Parathyroid adenoma (tissue), 2 donors: ENCODE measurements at regions not wholly inside any gene's neighbourhood (a gene's known extent, or its start where the extent isn't known, plus 50 kb on each side); places are given as distances from the start of the nearest gene placed in this dataset.
A peak's percentile ranks its signal among the peaks of the same experiment; 100 is the strongest.

ENCODE experiments used
- H2AFZ ChIP-seq: fragments of 300-600 bp; sonication (generic); one replicate; pipeline ENCODE4 v1.7.0; 2017; ENCODE audit warnings: antibody characterized with exemption, mild to moderate bottlenecking
- H3K27ac ChIP-seq: fragments of 300-600 bp; sonication (generic); one replicate; pipeline ENCODE4 v1.7.0; 2017
- H3K27me3 ChIP-seq: fragments of 300-600 bp; sonication (generic); one replicate; pipeline ENCODE4 v1.7.0; 2017; ENCODE audit warnings: low read length; ENCODE audit not compliant: control insufficient read depth, insufficient read depth
- H3K36me3 ChIP-seq: fragments of 300-600 bp; sonication (generic); one replicate; pipeline ENCODE4 v1.7.0; 2017; ENCODE audit warnings: low read length; ENCODE audit not compliant: control insufficient read depth, insufficient read depth
- H3K4me1 ChIP-seq: fragments of 300-600 bp; sonication (generic); one replicate; pipeline ENCODE4 v1.7.0; 2017; ENCODE audit warnings: control low read depth
- H3K4me2 ChIP-seq: fragments of 300-600 bp; sonication (generic); one replicate; pipeline ENCODE4 v1.7.0; 2017; ENCODE audit warnings: low read length
- H3K4me3 ChIP-seq: fragments of 300-600 bp; sonication (generic); one replicate; pipeline ENCODE4 v1.7.0; 2017; ENCODE audit warnings: low read depth, low read length
- H3K79me2 ChIP-seq: fragments of 300-600 bp; sonication (generic); one replicate; pipeline ENCODE4 v1.7.0; 2017; ENCODE audit warnings: control low read depth
- H3K9ac ChIP-seq: fragments of 300-600 bp; sonication (generic); one replicate; pipeline ENCODE4 v1.7.0; 2017; ENCODE audit warnings: mild to moderate bottlenecking
- H3K9me3 ChIP-seq: fragments of 300-600 bp; sonication (generic); one replicate; pipeline ENCODE4 v1.7.0; 2017; ENCODE audit warnings: low read length; ENCODE audit not compliant: control insufficient read depth
- TF ChIP-seq, protein P1 (sequence below): fragments of 300-600 bp; sonication (generic); IDR thresholded peaks from one replicate; pipeline ENCODE4 v1.7.0; 2017; ENCODE audit warnings: antibody characterized with exemption, mild to moderate bottlenecking
- donor health status: primary hyperparathyroidism.

DNA sequence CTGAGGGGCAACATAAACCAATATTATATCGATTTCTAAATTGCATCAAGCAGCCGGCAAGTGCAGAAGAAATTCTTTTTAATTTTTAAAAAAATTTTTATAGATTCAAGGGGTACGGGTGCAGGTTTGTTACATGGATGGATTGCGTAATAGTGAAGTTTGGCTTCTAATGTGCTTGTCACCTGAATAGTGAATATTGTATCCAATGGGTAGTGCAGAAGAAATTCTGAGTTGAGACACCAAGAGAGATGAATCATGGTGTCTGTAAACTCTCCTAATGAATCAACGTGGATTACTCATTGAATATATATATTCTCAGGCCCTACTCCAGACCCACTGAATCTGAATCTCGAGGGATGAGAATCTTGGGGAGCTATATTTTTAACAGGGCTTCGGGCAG is 253.7 kb upstream of the FOXD3 start:
- Histone ChIP-seq H3K27me3 (no peaks in the 10 kb centered on the region), H3K27ac (no peak overlapping the region), H3K4me2 (no peak overlapping the region), H3K4me1 (no peaks in the 10 kb centered on the region), H3K79me2 (no peaks in the 10 kb centered on the region), H3K9ac (no peak overlapping the region), H3K36me3 (no peaks in the 10 kb centered on the region), H3K4me3 (no peak overlapping the region), H2AFZ (no peak overlapping the region), H3K9me3 (no peaks in the 10 kb centered on the region)
- TF ChIP-seq, protein P1, sequence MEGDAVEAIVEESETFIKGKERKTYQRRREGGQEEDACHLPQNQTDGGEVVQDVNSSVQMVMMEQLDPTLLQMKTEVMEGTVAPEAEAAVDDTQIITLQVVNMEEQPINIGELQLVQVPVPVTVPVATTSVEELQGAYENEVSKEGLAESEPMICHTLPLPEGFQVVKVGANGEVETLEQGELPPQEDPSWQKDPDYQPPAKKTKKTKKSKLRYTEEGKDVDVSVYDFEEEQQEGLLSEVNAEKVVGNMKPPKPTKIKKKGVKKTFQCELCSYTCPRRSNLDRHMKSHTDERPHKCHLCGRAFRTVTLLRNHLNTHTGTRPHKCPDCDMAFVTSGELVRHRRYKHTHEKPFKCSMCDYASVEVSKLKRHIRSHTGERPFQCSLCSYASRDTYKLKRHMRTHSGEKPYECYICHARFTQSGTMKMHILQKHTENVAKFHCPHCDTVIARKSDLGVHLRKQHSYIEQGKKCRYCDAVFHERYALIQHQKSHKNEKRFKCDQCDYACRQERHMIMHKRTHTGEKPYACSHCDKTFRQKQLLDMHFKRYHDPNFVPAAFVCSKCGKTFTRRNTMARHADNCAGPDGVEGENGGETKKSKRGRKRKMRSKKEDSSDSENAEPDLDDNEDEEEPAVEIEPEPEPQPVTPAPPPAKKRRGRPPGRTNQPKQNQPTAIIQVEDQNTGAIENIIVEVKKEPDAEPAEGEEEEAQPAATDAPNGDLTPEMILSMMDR: no peak

DNA sequence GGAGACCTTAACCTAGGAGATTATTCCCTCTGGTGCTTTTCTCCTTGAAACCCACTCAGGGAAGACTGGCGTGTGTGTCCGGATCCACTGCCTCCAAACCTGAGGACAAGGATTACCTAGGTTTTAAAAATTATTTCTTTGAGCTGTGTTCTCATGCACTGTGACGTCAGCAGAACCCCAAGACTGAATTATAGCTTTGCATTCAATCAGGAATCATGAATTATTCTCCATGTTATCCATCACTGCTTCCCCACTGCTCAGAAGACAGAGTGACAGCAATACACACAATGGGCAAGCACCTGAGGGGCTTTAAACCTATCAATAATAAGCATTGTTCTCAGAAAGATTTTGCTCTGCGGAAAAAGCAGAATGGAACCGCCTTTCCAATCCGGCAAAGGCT is 253.2 kb upstream of the FOXD3 start:
- TF ChIP-seq, protein P1: no peak
- no peak overlapping the region for H3K4me3 ChIP-seq
- no peaks in the 10 kb centered on the region for H3K79me2 ChIP-seq
- no peak overlapping the region for H3K4me2 ChIP-seq
- H3K27ac ChIP-seq: no peak overlapping the region
- H3K4me1 ChIP-seq: no peaks in the 10 kb centered on the region
- H3K9me3 ChIP-seq: no peaks in the 10 kb centered on the region
- no peak overlapping the region for H3K9ac ChIP-seq
- no peaks in the 10 kb centered on the region for H3K36me3 ChIP-seq
- H3K27me3 ChIP-seq: no peaks in the 10 kb centered on the region
- no peak overlapping the region for H2AFZ ChIP-seq

DNA sequence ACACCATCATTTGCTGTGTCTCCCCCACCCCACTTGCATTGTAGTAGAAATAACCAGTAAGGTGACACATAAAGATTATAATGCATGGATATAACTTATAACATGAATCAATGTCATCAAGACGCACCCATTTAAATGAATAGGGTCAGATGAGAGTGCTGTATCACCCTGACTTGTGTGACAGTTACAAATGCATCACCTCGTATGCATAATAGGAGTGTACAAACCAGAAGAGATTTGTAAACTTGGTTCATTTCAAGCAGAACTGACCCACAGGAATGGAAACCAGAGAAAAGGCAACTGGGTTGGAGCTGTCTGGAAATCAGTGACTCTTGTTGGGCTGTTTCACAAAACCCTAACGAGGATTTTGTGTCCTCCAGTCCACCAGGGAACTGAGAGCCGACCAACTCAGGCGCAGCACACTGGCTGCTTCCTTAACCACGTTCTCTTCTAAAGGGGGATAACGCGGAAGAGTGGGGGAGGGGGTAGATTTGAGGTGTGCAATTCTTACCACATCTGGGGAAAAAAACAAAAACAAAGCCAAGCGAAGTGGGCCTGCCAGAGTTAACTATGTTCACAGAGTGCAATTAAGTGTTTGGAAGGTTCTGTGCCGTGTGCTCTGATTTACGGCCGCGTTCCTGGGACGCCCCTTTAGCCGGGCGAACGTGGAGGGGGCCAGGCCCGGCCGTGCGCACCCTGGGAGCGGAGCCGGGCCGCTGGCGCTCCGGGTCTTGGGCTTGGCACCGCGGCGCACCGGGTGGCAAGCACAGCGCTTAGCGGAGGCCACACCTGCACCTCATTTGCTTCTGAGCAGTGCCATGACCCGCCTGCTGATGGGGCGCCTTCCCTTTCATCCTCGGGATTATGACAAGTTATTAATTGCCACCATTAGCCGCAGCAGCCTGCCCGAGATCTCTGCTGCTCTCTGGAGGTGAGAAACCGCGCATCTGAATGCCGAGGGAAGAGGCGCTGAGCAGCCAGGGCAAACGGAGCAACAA is 248.8 kb upstream of the FOXD3 start:
- Histone ChIP-seq H3K27me3 (no peaks in the 10 kb centered on the region), H3K4me3 (peak overlapping the region; percentile 33), H3K36me3 (no peaks in the 10 kb centered on the region), H2AFZ (no peak overlapping the region), H3K79me2 (no peaks in the 10 kb centered on the region), H3K27ac (no peak overlapping the region), H3K9me3 (no peaks in the 10 kb centered on the region), H3K4me2 (no peak overlapping the region), H3K9ac (no peak overlapping the region), H3K4me1 (no peaks in the 10 kb centered on the region)
- TF ChIP-seq, protein P1: no peak

DNA sequence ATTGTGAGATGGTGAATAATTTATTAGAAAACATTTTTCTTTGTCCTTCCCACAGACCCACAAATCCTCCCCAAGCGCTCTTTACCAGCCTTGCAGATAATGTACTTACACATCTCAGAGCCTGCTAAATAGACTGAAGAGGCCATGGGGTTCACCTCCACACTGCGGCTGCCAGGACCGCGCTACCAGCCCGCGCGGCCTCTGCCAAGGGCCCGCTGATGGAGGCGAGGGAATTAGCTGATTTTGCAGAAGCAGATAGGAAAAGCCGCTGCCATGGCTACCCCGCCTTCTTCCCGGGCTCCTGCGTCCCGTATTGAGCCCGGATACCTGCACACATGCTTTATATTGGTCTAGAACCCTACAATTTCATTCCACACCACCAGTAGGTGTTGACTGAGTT is 248.0 kb upstream of the FOXD3 start:
- no peaks in the 10 kb centered on the region for H3K9me3 ChIP-seq
- no peak overlapping the region for H3K9ac ChIP-seq
- no peak overlapping the region for H3K27ac ChIP-seq
- TF ChIP-seq, protein P1: no peak
- no peaks in the 10 kb centered on the region for H3K36me3 ChIP-seq
- H3K79me2 ChIP-seq: no peaks in the 10 kb centered on the region
- no peaks in the 10 kb centered on the region for H3K4me1 ChIP-seq
- H3K4me2 ChIP-seq: no peak overlapping the region
- no peak overlapping the region for H3K4me3 ChIP-seq
- peak overlapping the region; percentile 17 for H2AFZ ChIP-seq
- H3K27me3 ChIP-seq: no peaks in the 10 kb centered on the region

DNA sequence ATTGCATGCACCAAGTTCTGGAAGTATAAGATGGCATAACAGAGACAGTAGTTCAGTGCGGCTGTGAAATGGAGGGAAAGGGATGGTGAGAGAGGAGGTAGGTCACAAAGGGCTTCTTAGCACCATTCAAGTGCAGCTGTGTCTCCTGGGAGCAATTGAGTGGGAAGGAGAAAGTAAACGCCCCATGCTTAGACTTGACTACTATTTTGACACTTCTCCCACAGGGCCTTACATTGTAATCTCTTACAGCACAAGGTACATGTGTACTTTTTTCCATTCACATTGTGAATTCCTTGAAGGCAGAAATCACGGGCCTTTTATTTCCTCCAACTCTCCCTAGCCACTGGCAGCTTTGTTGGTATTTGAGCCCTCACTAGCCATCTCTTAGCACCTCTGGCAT is 239.6 kb upstream of the FOXD3 start:
- H3K27ac ChIP-seq: no peak overlapping the region
- no peaks in the 10 kb centered on the region for H3K79me2 ChIP-seq
- H3K4me1 ChIP-seq: no peaks in the 10 kb centered on the region
- no peak overlapping the region for H3K4me3 ChIP-seq
- TF ChIP-seq, protein P1: no peak
- H3K36me3 ChIP-seq: no peaks in the 10 kb centered on the region
- no peak overlapping the region for H3K4me2 ChIP-seq
- no peak overlapping the region for H3K9ac ChIP-seq
- H2AFZ ChIP-seq: no peak overlapping the region
- no peaks in the 10 kb centered on the region for H3K27me3 ChIP-seq
- no peaks in the 10 kb centered on the region for H3K9me3 ChIP-seq
